ENCODE measurements at regions not wholly inside any gene's neighbourhood (a gene's known extent, or its start where the extent isn't known, plus 50 kb on each side); places are given as distances from the start of the nearest gene placed in this dataset.
A peak's percentile ranks its signal among the peaks of the same experiment; 100 is the strongest.
"Not testable (repeated sequence)": the region's sequence is repeated elsewhere in the genome, so short reads cannot be mapped to it uniquely, and the experiment has no call there.

DNA sequence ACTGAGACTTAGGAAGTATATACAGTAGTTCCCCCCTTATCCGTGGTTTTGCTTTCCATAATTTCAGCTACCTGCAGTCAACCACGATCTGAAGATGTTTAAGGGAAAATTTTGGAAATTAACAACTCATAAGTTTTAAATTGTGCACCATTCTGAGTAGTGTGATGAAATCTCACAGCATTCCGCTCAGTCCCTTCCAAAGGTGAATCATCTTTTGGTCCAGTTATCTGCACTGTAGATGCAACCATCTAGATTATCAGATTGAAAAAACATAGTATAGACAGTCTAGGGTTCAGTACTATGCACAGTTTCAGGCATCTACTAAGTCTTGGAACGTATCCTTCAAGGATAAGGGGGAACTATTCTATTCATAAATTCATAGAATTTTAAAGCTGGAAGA, 109.0 kb downstream of the ANXA3 start:
- H3K4me3 ChIP-seq (ENCODE audit: low read depth, low read length) = no peak overlapping the region
- TF ChIP-seq, protein P1, sequence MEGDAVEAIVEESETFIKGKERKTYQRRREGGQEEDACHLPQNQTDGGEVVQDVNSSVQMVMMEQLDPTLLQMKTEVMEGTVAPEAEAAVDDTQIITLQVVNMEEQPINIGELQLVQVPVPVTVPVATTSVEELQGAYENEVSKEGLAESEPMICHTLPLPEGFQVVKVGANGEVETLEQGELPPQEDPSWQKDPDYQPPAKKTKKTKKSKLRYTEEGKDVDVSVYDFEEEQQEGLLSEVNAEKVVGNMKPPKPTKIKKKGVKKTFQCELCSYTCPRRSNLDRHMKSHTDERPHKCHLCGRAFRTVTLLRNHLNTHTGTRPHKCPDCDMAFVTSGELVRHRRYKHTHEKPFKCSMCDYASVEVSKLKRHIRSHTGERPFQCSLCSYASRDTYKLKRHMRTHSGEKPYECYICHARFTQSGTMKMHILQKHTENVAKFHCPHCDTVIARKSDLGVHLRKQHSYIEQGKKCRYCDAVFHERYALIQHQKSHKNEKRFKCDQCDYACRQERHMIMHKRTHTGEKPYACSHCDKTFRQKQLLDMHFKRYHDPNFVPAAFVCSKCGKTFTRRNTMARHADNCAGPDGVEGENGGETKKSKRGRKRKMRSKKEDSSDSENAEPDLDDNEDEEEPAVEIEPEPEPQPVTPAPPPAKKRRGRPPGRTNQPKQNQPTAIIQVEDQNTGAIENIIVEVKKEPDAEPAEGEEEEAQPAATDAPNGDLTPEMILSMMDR (IDR thresholded peaks at IDR 0.05; ENCODE audit: low read depth, low read length) = no peak

DNA sequence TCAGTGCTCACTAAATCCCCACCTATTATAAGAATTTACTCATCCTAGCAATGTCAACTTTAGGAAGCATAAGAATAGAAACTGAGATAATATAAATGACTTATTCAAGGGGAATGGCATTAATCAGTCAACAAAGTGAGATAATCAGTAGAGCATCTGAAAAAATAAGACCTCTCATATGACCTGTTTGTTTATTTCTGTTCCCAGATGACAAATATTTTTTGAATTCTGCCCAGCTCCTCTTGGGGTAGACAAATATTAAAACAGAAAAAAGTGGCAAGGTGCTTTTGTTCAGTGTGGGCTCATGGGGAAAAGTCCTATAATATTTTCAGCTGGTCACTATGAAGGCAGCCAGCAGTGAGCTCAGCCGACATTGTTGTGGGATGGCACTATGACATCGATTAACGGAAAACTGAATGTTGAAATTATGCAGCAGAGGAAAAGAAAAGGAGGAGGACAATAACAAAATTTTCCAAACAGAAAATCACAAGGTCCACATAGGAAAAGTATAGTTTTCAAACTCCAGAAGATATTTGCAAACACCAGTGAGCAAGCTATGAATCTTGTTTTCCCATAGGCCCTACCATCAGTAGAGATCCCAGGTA, 109.6 kb downstream of the ANXA3 start:
- no peak overlapping the region for H3K4me3 ChIP-seq (ENCODE audit: low read depth, low read length)
- TF ChIP-seq, protein P1 (IDR thresholded peaks at IDR 0.05; ENCODE audit: low read depth, low read length) = no peak

DNA sequence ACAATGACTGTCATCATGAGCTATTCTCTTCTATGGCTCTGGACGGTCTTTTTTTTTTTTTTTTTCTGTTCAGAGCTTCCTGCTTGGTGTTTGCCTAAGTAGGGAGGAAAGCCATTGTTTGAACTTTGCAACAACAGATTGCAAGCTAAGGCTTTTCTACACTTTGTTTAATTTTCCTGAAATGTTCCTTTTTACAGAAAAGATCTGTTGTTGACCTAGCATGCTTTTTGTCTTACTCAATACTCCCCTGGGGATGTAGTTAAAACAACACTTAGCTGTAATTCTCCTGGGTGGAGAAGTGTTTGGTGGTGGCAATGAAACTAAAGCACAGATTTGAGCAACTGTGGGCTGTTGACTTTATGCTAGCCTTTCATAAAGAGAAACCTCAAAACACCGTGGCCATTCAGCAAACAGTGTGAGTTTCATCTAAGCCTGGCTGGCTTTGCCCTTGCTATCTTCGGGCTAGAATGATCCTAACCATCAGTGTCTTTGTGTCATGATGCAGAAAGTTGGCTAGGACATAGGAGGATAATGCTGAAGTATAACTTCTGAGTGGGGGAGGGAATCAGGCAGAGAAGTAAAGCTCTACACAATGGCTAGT, 110.5 kb downstream of the ANXA3 start:
- peak overlapping the region; percentile 5; the same call in 1 of the 2 replicates for H3K4me3 ChIP-seq (ENCODE audit: low read depth, low read length)
- TF ChIP-seq, protein P1 (IDR thresholded peaks at IDR 0.05; ENCODE audit: low read depth, low read length) = no peak

DNA sequence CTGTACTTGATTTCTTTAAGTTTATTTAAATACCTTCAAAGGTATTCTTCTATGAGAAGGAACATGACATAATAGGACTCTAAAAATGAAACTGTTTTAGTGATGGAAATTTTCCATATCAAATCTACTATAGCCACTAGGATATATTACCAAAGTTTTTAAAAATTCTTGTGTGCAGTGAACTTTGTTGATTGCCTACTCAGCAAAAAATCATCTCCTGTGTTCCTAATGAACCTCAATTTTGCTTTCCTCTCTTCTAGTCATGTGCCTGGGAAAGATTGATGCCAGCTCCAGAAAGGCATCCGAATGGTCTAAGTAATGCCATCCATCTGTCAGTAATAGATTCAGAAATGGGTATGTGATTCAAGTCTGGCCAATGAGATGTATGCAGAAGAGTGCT, 111.1 kb downstream of the ANXA3 start:
- TF ChIP-seq, protein P1 (IDR thresholded peaks at IDR 0.05; ENCODE audit: low read depth, low read length) = no peak
- H3K4me3 ChIP-seq (ENCODE audit: low read depth, low read length) = no peak overlapping the region

DNA sequence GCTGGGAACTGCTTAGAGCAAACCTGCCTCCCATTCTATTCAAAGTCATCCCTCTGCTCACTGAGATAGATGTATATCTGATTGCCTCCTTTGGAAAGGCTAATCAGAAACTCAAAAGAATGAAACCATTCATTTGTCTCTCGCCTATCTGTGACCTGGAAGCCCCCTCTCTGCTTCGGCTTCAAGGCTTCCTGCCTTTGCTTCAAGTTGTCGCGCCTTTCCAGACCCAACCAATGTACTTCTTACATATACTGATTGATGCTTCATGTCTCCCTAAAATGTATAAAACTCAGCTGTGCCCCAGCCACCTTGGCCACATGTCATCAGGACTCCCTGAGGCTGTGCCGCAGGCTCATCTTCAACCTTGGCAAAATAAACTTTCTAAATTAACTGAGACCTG, 111.9 kb upstream of the BMP2K start:
- H3K4me3 ChIP-seq (ENCODE audit: low read depth, low read length) = not testable (repeated sequence)

DNA sequence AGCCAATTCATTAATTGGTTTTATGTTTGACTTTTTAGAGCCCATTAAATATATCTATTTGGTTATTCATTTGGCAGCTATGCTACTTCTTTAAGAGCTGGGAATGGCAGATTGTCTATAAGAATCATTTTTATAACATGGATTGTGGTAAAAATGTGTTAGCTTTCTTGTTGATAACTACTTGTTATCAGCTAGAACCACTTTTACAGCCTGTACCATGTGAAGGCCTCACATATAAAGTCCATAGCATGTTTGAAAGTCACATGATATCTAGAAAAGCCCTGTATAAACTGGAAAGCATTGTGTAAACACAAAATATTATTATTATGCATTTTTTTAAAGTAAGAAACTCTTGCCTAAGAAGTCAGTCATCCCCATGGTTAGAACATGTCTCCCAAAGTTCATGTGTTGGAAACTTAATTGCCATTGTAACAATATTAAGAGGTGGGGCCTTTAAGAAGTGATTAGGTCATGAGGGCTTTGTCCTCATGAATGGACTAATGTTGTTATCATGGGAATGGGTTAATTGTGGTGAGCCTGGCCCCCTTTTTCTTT, 110.9 kb upstream of the BMP2K start:
- no peak overlapping the region for H3K4me3 ChIP-seq (ENCODE audit: low read depth, low read length)
- TF ChIP-seq, protein P1 (IDR thresholded peaks at IDR 0.05; ENCODE audit: low read depth, low read length) = no peak

DNA sequence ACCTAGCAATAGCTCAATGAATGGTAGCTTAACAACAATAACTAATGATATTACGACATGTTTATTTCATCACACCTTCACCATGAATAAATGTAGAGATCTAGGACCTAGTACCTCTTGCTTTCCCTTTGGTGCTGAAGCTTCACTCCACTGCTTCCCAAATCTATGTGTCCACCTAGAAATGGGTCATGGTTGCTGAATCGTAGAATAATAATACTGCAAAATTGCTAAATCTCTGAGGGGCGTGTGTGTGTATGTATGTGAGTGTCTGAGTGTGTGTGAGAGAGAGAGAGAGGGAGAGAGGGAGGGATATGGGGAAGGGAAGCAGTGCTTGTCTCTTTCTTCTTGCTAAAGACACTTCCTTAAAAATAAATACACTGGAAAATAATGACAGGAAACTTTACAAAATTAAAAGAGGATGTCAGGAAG, 109.3 kb upstream of the BMP2K start:
- no peak overlapping the region for H3K4me3 ChIP-seq (ENCODE audit: low read depth, low read length)
- TF ChIP-seq, protein P1 (IDR thresholded peaks at IDR 0.05; ENCODE audit: low read depth, low read length) = no peak

Data from WI38 (cell line).